H9 (cell line): ENCODE measurements at regions not wholly inside any gene's neighbourhood (a gene's known extent, or its start where the extent isn't known, plus 50 kb on each side); places are given as distances from the start of the nearest gene placed in this dataset.

Source experiments
- DNase-seq: peaks from one replicate; pipeline ENCODE4 v3.0.0-alpha.2; 2017
- H2AFZ ChIP-seq: one replicate; pipeline ENCODE4 v1.6.1; 2013; ENCODE audit warnings: mild to moderate bottlenecking, low read length, control low read depth, moderate library complexity
- H2AK5ac ChIP-seq: 2 replicates; pipeline ENCODE4 v1.6.1; 2013; ENCODE audit warnings: low read length, control low read depth, mixed read lengths; ENCODE audit not compliant: insufficient read length
- H2BK120ac ChIP-seq: one replicate; pipeline ENCODE4 v1.6.1; 2013; ENCODE audit warnings: low read depth, mild to moderate bottlenecking, low read length, control low read depth, inconsistent platforms; ENCODE audit not compliant: poor library complexity, severe bottlenecking
- H2BK12ac ChIP-seq: 2 replicates; pipeline ENCODE4 v1.6.1; 2013; ENCODE audit warnings: low read length, control low read depth, mixed read lengths, low read depth; ENCODE audit not compliant: insufficient read length
- H2BK15ac ChIP-seq: 2 replicates; pipeline ENCODE4 v1.6.1; 2013; ENCODE audit warnings: low read depth, low read length, control low read depth
- H2BK20ac ChIP-seq: one replicate; pipeline ENCODE4 v1.6.1; 2013; ENCODE audit warnings: low read depth, mild to moderate bottlenecking, low read length, control low read depth, inconsistent platforms; ENCODE audit not compliant: poor library complexity, severe bottlenecking
- H2BK5ac ChIP-seq: 2 replicates; pipeline ENCODE4 v1.6.1; 2013; ENCODE audit warnings: low read length, control low read depth, mixed read lengths; ENCODE audit not compliant: insufficient read length
- H3K14ac ChIP-seq: 2 replicates; pipeline ENCODE4 v1.6.1; 2013; ENCODE audit warnings: low read length, control low read depth; ENCODE audit not compliant: insufficient read depth
- H3K18ac ChIP-seq: 2 replicates; pipeline ENCODE4 v1.6.1; 2013; ENCODE audit warnings: low read depth, mild to moderate bottlenecking, mixed read lengths, low read length, control low read depth; ENCODE audit not compliant: insufficient read length
- H3K23ac ChIP-seq: 2 replicates; pipeline ENCODE4 v1.6.1; 2013; ENCODE audit warnings: low read length, control low read depth, mixed read lengths, low read depth; ENCODE audit not compliant: insufficient read length
- H3K23me2 ChIP-seq: 2 replicates; pipeline ENCODE4 v1.6.1; 2013; ENCODE audit warnings: low read depth, mild to moderate bottlenecking, mixed read lengths, low read length, control low read depth; ENCODE audit not compliant: insufficient read length, poor library complexity, severe bottlenecking
- H3K27ac ChIP-seq: 2 replicates; pipeline ENCODE4 v1.5.1; 2013; ENCODE audit warnings: low read length, control low read depth, mixed read lengths, low read depth; ENCODE audit not compliant: insufficient read length
- H3K27me3 ChIP-seq: 2 replicates; pipeline ENCODE4 v1.6.1; 2013; ENCODE audit warnings: low read length, control low read depth, inconsistent platforms; ENCODE audit not compliant: insufficient read depth
- H3K4ac ChIP-seq: 2 replicates; pipeline ENCODE4 v1.6.1; 2013; ENCODE audit warnings: low read depth, mild to moderate bottlenecking, control low read depth, inconsistent platforms, low read length, moderate library complexity
- H3K4me1 ChIP-seq: 2 replicates; pipeline ENCODE4 v1.6.1; 2013; ENCODE audit warnings: low read length, control low read depth, inconsistent platforms; ENCODE audit not compliant: insufficient read depth
- H3K4me2 ChIP-seq: 2 replicates; pipeline ENCODE4 v1.6.1; 2013; ENCODE audit warnings: low read length, control low read depth, mixed read lengths; ENCODE audit not compliant: insufficient read length, insufficient read depth
- H3K56ac ChIP-seq: 2 replicates; pipeline ENCODE4 v1.6.1; 2013; ENCODE audit warnings: low read depth, mild to moderate bottlenecking, mixed read lengths, low read length, control low read depth; ENCODE audit not compliant: insufficient read length
- H3K79me1 ChIP-seq: 2 replicates; pipeline ENCODE4 v1.6.1; 2013; ENCODE audit warnings: low read depth, mild to moderate bottlenecking, moderate library complexity, low read length, control low read depth, inconsistent platforms; ENCODE audit not compliant: insufficient read depth, poor library complexity, severe bottlenecking
- H3K79me2 ChIP-seq: 2 replicates; pipeline ENCODE4 v1.6.1; 2013; ENCODE audit warnings: low read length, control low read depth, inconsistent platforms; ENCODE audit not compliant: insufficient read depth
- H3K9ac ChIP-seq: 2 replicates; pipeline ENCODE4 v1.6.1; 2013; ENCODE audit warnings: low read length, control low read depth, mixed read lengths; ENCODE audit not compliant: insufficient read length; ENCODE audit errors: extremely low read depth
- H3K9me3 ChIP-seq: one replicate; pipeline ENCODE4 v1.6.1; 2013; ENCODE audit warnings: low read depth, low read length, inconsistent platforms; ENCODE audit not compliant: control insufficient read depth
- H3T11ph ChIP-seq: one replicate; pipeline ENCODE4 v1.6.1; 2013; ENCODE audit warnings: mild to moderate bottlenecking, low read length, control low read depth, inconsistent platforms
- H4K20me1 ChIP-seq: one replicate; pipeline ENCODE4 v1.6.1; 2013; ENCODE audit not compliant: control insufficient read depth, insufficient read length, insufficient read depth
- H4K5ac ChIP-seq: 2 replicates; pipeline ENCODE4 v1.6.1; 2013; ENCODE audit warnings: low read depth, mild to moderate bottlenecking, mixed read lengths, low read length, control low read depth; ENCODE audit not compliant: insufficient read length
- H4K8ac ChIP-seq: replicated peaks from 2 replicates; pipeline ENCODE4 v1.6.1; 2013; ENCODE audit warnings: low read length, control low read depth, mixed read lengths, low read depth; ENCODE audit not compliant: insufficient read length
- H4K91ac ChIP-seq: 2 replicates; pipeline ENCODE4 v1.6.1; 2013; ENCODE audit warnings: low read depth, mild to moderate bottlenecking, moderate library complexity, mixed read lengths, low read length, control low read depth; ENCODE audit not compliant: insufficient read length
- H3K27ac Mint-ChIP-seq, 3 experiments: 2 replicates in 2 of 3; 3 replicates in 1 of 3; pipeline ENCODE4 v1.8.0; 2020 to 2021; ENCODE audit warnings: mixed read lengths in 3 of 3, mild to moderate bottlenecking in 1 of 3, moderate library complexity in 1 of 3
- H3K27me3 Mint-ChIP-seq: 2 replicates; pipeline ENCODE4 v1.8.0; 2021; ENCODE audit warnings: low read depth, mild to moderate bottlenecking, moderate library complexity, mixed read lengths
- H3K36me3 Mint-ChIP-seq, 3 experiments: 2 replicates in 2 of 3; 3 replicates in 1 of 3; pipeline ENCODE4 v1.8.0; 2020 to 2021; ENCODE audit warnings: low read depth in 3 of 3, mixed read lengths in 3 of 3; ENCODE audit not compliant: insufficient read depth in 1 of 3
- H3K4me1 Mint-ChIP-seq, 2 experiments: 2 replicates each; pipeline ENCODE4 v1.8.0; 2020; ENCODE audit warnings: mixed read lengths in 2 of 2
- H3K4me3 Mint-ChIP-seq, 2 experiments: 2 replicates in 1 of 2; 3 replicates in 1 of 2; pipeline ENCODE4 v1.8.0; 2020 to 2021; ENCODE audit warnings: mild to moderate bottlenecking in 2 of 2, mixed read lengths in 2 of 2, moderate library complexity in 1 of 2
- H3K9me3 Mint-ChIP-seq, 2 experiments: 2 replicates in 1 of 2; 3 replicates in 1 of 2; pipeline ENCODE4 v1.8.0; 2020; ENCODE audit warnings: mild to moderate bottlenecking in 2 of 2, mixed read lengths in 2 of 2, moderate library complexity in 1 of 2
- CTCF ChIP-seq: fragments of 200-600 bp; sonication (generic); conservative IDR thresholded peaks from 3 replicates; pipeline ENCODE4 v1.8.0; 2021; ENCODE audit warnings: antibody characterized with exemption, mild to moderate bottlenecking
- WGBS: extraction: QIAGEN DNeasy Blood & Tissue Kit; methylation state at CpG from one replicate; pipeline ENCODE4 v1.1.7; 2013; ENCODE audit warnings: missing lambda C conversion rate, low lambda C conversion rate, mixed read lengths; ENCODE audit not compliant: insufficient read length; ENCODE audit errors: extremely low coverage; 5-methylcytosine and 5-hydroxymethylcytosine counted together

GRCh38 chr3:193132241-193132640, 108.8 kb upstream of the PLAAT1 start:
- Histone ChIP-seq H2BK120ac (no peak overlapping the region), H3K14ac (no peak overlapping the region), H4K91ac (no peak overlapping the region), H3K9ac (no peak overlapping the region), H3K79me2 (no peaks in the 10 kb centered on the region), H3K27ac (no peak overlapping the region), H3K27me3 (no peaks in the 10 kb centered on the region), H2BK5ac (no peak overlapping the region), H4K20me1 (no peaks in the 10 kb centered on the region), H3K9me3 (no peaks in the 10 kb centered on the region), H2AFZ (no peak overlapping the region), H4K8ac (no peak overlapping the region), H3K4ac (no peak overlapping the region), H2AK5ac (no peak overlapping the region), H2BK20ac (no peak overlapping the region), H3K4me2 (no peak overlapping the region), H3K56ac (no peak overlapping the region), H2BK12ac (no peak overlapping the region), H3K23ac (no peak overlapping the region), H2BK15ac (no peak overlapping the region), H3K79me1 (no peaks in the 10 kb centered on the region), H3T11ph (no peak overlapping the region), H3K18ac (no peak overlapping the region), H3K4me1 (no peaks in the 10 kb centered on the region), H3K23me2 (no peaks in the 10 kb centered on the region), H4K5ac (no peak overlapping the region)
- no peaks in the 10 kb centered on the region for H3K27me3 Mint-ChIP-seq
- no CpG with 5 or more reads among the region's 2 CpGs for WGBS
- DNase-seq, result no peak
- no peaks in the 10 kb centered on the region for H3K36me3 Mint-ChIP-seq
- TF ChIP-seq CTCF, result no peak
- no peak overlapping the region for H3K27ac Mint-ChIP-seq
- H3K9me3 Mint-ChIP-seq, result no peaks in the 10 kb centered on the region
- H3K4me3 Mint-ChIP-seq, result no peak overlapping the region
- H3K4me1 Mint-ChIP-seq, result peaks cover 6 to 9% of the 10 kb centered on the region in 2 experiments
